WERI-Rb-1 (cell line): ENCODE measurements at regions not wholly inside any gene's neighbourhood (a gene's known extent, or its start where the extent isn't known, plus 50 kb on each side); places are given as distances from the start of the nearest gene placed in this dataset.
"Not testable (repeated sequence)": the region's sequence is repeated elsewhere in the genome, so short reads cannot be mapped to it uniquely, and the experiment has no call there.

Source experiments
- DNase-seq: peaks from one replicate; pipeline ENCODE4 v3.0.0-alpha.2; 2020
- H3K27ac ChIP-seq: fragments of 250-450 bp; sonication (Bioruptor Pico); 2 replicates; pipeline ENCODE4 v1.5.1; 2020; ENCODE audit warnings: mild to moderate bottlenecking, moderate library complexity
- H3K27me3 ChIP-seq: fragments of 250-450 bp; sonication (Bioruptor Pico); 2 replicates; pipeline ENCODE4 v1.5.1; 2021; ENCODE audit warnings: mild to moderate bottlenecking, low read depth, moderate library complexity; ENCODE audit not compliant: insufficient read depth, severe bottlenecking
- H3K36me3 ChIP-seq: fragments of 250-450 bp; sonication (Bioruptor Pico); 2 replicates; pipeline ENCODE4 v1.5.1; 2020; ENCODE audit warnings: mild to moderate bottlenecking, moderate library complexity
- H3K4me3 ChIP-seq: 2 replicates; pipeline ENCODE4 v1.5.1; 2011; ENCODE audit warnings: low read depth, mild to moderate bottlenecking, control low read depth, low read length
- H3K9me3 ChIP-seq: fragments of 250-450 bp; sonication (Bioruptor Pico); 2 replicates; pipeline ENCODE4 v1.5.1; 2021; ENCODE audit warnings: mild to moderate bottlenecking, moderate library complexity; ENCODE audit not compliant: severe bottlenecking
- CTCF ChIP-seq: IDR thresholded peaks from 2 replicates; pipeline ENCODE4 v1.5.1; 2011; ENCODE audit warnings: low read depth, mild to moderate bottlenecking, control low read depth, inconsistent platforms, low read length

DNA sequence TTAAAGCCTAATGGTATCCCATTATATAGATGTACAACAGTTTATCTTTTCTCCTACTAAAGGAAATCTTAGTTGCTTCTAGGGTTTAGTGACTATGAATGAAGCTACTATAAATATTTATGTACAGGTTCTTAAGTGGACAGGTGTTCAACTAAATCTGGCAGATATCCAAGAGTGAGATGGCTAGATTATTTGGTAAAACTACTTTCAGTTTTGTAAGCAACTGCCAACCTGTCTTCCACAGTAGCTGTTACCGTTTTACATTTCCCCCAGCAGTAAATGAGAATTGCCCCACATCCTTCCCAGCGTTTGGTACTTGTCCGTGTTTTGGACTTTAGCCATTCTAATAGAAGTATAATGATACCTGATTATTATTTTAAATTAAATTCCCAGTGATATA is 144.9 kb upstream of the MAGI2 start:
- Histone ChIP-seq H3K9me3 (no peaks in the 10 kb centered on the region), H3K4me3 (no peak overlapping the region), H3K36me3 (no peaks in the 10 kb centered on the region), H3K27ac (no peak overlapping the region), H3K27me3 (no peaks in the 10 kb centered on the region)
- no peak for DNase-seq
- TF ChIP-seq CTCF, result no peak

DNA sequence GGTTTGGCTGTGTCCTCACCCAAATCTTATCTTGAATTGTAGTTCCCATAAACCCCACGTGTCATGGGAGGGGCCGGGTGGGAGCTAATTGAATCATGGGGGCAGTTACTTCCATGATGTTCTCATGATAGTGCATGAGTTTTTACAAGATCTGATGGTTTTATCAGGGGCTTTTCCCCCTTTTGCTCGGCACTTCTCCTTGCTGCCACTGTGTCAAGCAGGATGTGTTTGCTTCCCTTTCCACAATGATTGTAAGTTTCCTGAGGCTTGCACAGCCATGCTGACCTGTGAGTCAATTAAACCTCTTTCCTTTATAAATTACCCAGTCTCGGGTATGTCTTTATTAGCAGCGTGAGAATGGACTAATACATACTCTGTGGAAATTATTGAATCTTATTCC is 141.2 kb upstream of the MAGI2 start:
- not testable (repeated sequence) for H3K4me3 ChIP-seq, H3K9me3 ChIP-seq, DNase-seq, H3K27ac ChIP-seq, H3K36me3 ChIP-seq, H3K27me3 ChIP-seq

- no peak for TF ChIP-seq CTCF
- Histone ChIP-seq H3K4me3 (no peak overlapping the region), H3K27me3 (no peaks in the 10 kb centered on the region), H3K27ac (no peak overlapping the region), H3K36me3 (no peaks in the 10 kb centered on the region), H3K9me3 (no peaks in the 10 kb centered on the region)
- DNase-seq, result no peak
Measured at GRCh38 chr7:79593866-79594301, 140.4 kb upstream of the MAGI2 start.

GRCh38 chr7:79590916-79591623 is 137.6 kb upstream of the MAGI2 start:
- Histone ChIP-seq H3K9me3 (no peaks in the 10 kb centered on the region), H3K36me3 (no peaks in the 10 kb centered on the region), H3K27me3 (no peaks in the 10 kb centered on the region), H3K4me3 (no peak overlapping the region), H3K27ac (no peak overlapping the region)
- no peak for TF ChIP-seq CTCF
- no peak for DNase-seq

DNA sequence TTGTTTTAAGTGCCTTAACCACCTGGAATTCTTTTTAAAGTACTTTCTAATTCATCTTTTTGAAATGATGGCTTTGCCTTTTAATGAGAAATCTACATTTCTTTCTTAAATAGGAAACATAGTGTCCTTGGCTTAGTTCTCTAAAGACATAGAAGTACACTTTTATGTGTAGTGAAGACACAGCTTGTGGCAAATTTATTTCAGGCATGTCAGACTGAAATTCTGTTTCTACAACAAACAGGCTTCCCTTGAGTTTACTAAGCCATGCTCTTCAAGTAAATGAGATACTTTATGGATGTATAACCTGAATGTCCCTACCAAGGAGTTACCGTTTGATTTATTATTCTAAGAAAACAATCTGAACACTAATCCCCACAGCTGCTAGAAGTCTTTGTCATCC is 136.9 kb upstream of the MAGI2 start:
- no peak for TF ChIP-seq CTCF
- Histone ChIP-seq H3K9me3 (no peaks in the 10 kb centered on the region), H3K36me3 (no peaks in the 10 kb centered on the region), H3K4me3 (no peak overlapping the region), H3K27me3 (no peaks in the 10 kb centered on the region), H3K27ac (no peak overlapping the region)
- no peak for DNase-seq

DNA sequence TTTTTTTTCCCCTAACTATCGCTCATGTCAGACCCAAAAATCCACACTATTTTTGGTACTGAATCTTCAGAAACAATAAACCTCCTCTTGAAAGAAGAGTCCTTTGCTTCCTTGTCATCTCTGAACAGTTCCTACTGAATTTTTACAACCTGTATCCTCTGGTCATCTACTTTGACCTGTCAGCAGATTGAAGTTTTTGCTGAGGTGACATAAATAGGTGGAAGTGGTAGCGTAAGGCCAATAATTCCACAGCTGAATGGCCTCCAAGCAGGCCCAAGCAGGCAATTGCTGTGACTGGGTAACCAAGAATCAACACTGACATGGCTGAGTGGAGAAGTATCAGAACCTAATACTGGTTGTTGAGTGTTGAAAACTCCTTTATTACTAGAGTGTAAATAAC is 117.4 kb upstream of the MAGI2 start:
- H3K27me3 ChIP-seq, result no peaks in the 10 kb centered on the region
- no peak for DNase-seq
- no peak for TF ChIP-seq CTCF

More for the DNA sequence above, 117.4 kb upstream of the MAGI2 start:
- no peaks in the 10 kb centered on the region for H3K9me3 ChIP-seq
- H3K4me3 ChIP-seq, result no peak overlapping the region
- H3K27ac ChIP-seq, result no peak overlapping the region
- no peaks in the 10 kb centered on the region for H3K36me3 ChIP-seq
